ENCODE measurements at regions not wholly inside any gene's neighbourhood (a gene's known extent, or its start where the extent isn't known, plus 50 kb on each side); places are given as distances from the start of the nearest gene placed in this dataset.

DNA sequence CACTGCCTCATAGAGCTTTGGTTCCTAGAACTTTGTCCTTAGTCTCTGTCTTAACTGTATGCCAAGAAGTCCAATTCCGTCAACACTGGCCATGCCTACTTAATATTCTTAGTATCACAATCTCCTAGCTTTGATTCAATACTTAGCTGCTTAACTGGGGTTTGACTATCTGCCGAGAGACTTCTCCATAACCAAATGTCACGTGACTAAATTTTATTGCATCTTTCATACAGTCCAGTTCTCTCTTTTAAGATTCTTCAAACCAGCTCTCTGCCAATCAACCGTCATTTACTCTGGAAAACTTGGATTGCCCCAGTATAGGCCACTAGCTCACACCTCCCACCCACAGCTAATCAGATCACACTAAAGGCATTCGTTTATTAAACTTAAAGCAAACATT is 122.8 kb downstream of the ATXN7L3B start:
- TF ChIP-seq, protein P1, sequence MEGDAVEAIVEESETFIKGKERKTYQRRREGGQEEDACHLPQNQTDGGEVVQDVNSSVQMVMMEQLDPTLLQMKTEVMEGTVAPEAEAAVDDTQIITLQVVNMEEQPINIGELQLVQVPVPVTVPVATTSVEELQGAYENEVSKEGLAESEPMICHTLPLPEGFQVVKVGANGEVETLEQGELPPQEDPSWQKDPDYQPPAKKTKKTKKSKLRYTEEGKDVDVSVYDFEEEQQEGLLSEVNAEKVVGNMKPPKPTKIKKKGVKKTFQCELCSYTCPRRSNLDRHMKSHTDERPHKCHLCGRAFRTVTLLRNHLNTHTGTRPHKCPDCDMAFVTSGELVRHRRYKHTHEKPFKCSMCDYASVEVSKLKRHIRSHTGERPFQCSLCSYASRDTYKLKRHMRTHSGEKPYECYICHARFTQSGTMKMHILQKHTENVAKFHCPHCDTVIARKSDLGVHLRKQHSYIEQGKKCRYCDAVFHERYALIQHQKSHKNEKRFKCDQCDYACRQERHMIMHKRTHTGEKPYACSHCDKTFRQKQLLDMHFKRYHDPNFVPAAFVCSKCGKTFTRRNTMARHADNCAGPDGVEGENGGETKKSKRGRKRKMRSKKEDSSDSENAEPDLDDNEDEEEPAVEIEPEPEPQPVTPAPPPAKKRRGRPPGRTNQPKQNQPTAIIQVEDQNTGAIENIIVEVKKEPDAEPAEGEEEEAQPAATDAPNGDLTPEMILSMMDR (IDR thresholded peaks at IDR 0.05): no peak
- TF ChIP-seq POLR2A (IDR thresholded peaks at IDR 0.05): no peak
